22Rv1 (cell line): ENCODE measurements at regions not wholly inside any gene's neighbourhood (a gene's known extent, or its start where the extent isn't known, plus 50 kb on each side); places are given as distances from the start of the nearest gene placed in this dataset.
"Not testable (repeated sequence)": the region's sequence is repeated elsewhere in the genome, so short reads cannot be mapped to it uniquely, and the experiment has no call there.

Source experiments
- H3K27ac ChIP-seq: fragments of 450-650 bp; 2 replicates; pipeline ENCODE4 v1.5.1; 2017
- ZFX ChIP-seq: fragments of 450-650 bp; IDR thresholded peaks from 2 replicates; pipeline ENCODE4 v1.6.1; 2017; ENCODE audit warnings: antibody characterized with exemption, borderline replicate concordance
- TF ChIP-seq, protein P1 (sequence below): fragments of 450-650 bp; IDR thresholded peaks from 2 replicates; pipeline ENCODE4 v1.5.1; 2017; ENCODE audit warnings: mild to moderate bottlenecking

DNA sequence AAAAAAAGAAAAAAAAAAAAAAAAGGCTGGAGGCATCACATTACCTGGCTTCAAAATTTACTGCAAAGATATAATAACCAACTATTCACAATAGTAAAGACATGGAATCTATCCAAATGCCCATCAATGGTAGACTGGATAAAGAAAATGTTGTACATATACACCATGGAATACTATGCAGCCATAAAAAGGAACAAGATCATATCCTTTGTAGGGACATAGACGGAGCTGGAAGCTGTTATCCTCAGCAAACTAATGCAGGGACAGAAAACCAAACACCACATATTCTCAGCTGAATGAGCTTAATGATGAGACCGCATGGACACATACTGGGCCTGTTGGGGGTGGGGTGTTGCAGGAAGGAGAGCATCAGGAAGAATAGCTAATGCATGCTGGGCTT lies 330.5 kb downstream of the SRGAP2C start:
- no peak overlapping the region for H3K27ac ChIP-seq
- no peak for TF ChIP-seq ZFX
- TF ChIP-seq, protein P1, sequence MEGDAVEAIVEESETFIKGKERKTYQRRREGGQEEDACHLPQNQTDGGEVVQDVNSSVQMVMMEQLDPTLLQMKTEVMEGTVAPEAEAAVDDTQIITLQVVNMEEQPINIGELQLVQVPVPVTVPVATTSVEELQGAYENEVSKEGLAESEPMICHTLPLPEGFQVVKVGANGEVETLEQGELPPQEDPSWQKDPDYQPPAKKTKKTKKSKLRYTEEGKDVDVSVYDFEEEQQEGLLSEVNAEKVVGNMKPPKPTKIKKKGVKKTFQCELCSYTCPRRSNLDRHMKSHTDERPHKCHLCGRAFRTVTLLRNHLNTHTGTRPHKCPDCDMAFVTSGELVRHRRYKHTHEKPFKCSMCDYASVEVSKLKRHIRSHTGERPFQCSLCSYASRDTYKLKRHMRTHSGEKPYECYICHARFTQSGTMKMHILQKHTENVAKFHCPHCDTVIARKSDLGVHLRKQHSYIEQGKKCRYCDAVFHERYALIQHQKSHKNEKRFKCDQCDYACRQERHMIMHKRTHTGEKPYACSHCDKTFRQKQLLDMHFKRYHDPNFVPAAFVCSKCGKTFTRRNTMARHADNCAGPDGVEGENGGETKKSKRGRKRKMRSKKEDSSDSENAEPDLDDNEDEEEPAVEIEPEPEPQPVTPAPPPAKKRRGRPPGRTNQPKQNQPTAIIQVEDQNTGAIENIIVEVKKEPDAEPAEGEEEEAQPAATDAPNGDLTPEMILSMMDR, result no peak

DNA sequence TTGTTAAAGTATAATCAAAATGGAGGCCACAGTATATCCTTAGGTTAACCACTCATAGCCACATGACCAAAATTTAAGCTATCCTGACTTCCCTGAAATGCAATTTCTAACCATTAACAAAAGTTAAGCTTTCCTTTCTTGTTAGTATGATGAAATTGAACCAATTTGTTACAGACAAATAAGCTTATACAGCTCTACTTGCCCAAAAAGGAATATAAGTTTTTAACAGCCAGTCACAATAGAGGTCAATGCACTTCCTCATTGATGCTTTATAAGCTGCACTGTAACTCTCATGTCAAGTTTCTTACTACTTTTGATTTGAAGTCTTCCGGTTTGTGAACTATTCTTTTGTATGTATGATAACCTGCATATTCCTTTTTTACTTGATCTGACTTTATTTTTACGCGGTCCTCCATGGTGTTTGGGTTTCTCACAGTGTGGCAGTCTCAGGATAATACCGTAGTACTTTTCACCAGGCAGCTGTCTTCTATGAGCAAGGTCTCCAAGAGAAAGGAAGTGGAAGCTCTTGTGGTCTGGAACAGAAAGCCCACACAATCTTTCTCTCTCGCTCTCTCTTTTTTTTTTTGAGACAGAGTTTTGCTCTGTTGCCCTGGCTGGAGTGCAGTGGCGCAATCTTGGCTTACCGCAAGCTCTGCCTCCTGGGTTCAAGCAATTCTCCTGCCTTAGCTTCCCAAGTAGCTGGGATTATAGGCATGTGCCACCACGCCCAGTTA lies 331.6 kb downstream of the SRGAP2C start:
- no peak overlapping the region for H3K27ac ChIP-seq
- TF ChIP-seq, protein P1, result no peak
- TF ChIP-seq ZFX, result no peak

DNA sequence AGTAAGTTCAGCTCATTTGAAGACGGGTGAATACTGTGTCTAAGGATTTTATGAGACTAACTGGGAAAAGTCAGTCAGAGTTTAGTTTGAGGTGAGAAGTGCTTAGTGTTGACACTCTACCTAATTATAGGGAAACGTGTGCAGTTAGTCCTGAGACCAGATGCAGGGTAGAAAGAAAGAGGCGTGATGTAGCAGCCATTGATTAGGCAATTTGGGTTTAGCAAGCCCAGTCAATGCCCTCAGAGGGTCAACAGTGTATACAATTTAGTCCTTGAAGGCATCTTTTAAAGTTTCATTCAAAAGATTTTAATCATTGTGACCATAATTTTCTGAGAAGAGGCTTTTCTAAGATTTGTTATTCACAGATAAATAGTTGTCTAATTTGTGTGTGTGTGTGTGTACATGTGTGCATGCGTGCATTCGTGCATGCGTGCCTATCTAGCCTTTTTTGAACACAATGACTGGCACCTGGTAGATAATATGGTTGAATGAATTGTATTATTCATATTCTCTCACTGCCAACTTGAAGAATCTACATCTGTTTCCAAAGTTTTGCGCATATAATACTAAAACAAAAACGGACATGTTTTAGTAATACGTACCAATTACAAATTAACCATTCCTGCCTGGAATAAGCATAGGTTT lies 332.9 kb downstream of the SRGAP2C start:
- no peak overlapping the region for H3K27ac ChIP-seq
- TF ChIP-seq, protein P1, result no peak
- TF ChIP-seq ZFX, result no peak

DNA sequence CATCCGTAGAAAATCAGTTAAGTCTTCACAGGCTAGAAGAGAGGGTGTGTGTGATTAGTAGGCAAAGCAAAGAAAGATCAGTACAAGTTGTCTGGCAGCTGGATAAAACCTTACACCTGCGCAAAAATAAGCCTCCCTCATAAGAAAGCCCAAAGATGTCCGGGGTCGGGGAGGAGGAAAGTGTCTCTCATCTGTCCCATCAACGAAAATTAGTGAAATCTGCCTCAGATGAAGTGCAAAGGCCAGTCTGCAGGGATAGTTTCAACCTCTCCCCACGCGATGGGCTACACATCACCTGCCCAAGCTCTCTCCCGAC lies 333.9 kb downstream of the SRGAP2C start:
- TF ChIP-seq ZFX, result no peak
- TF ChIP-seq, protein P1, result no peak
- H3K27ac ChIP-seq, result no peak overlapping the region

DNA sequence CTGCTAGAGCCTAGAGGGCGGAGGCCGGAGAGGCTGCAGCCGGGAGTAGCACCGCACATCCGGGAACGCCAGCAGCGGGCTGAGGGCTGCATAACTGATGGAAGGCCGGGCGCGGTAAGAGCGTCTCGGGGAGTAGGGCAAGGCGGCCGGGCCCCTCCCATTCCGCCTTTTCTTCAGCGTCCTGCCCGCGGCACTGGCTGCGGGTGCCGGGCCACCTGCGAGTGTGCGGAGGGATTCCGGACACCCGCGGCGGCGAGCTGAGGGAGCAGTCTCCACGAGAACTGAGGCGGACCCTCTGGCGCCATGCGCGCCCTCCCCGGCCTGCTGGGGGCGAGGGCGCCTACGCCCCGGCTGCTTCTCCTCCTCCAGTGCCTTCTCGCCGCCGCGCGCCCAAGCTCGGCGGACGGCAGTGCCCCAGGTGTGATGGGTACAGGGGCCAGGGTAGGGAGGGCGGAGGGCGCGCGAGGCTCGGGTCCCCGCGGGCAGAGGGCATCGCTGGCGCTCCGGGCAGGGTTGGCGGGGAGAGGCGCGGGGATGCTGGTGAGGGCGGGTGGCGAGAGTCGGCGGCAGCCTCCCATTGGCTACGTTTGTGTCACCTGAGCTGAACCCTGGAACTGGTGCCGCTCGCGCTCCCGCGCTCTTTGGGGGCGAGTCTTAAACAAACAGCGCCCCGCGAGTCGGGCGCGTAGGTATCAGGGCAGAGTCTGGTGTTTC lies 334.4 kb downstream of the SRGAP2C start:
- TF ChIP-seq, protein P1, result no peak
- no peak for TF ChIP-seq ZFX
- no peak overlapping the region for H3K27ac ChIP-seq

DNA sequence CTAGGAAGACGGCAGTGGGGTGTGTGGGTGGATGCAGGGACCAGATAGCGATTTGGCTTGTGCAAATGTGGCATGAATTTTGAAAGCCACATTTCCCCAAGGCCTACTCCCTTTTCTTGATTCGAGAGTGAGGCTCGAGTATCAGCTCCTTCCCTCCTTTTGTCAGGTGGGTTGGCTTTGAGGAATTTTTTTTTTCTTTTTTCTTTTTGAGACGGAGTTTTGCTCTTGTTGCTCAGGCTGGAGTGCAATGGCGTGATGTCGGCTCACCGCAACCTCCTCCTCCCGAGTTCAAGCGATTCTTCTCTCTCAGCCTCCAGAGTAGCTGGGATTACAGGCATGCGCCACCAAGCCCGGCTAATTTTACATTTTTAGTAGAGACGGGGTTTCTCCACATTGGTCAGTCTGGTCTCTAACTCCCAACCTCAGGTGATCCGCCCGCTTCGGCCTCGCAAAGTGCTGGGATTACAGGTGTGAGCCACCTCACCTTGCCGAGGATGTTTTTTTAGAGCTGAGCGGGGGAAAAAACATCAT lies 335.0 kb downstream of the SRGAP2C start:
- not testable (repeated sequence) for H3K27ac ChIP-seq

DNA sequence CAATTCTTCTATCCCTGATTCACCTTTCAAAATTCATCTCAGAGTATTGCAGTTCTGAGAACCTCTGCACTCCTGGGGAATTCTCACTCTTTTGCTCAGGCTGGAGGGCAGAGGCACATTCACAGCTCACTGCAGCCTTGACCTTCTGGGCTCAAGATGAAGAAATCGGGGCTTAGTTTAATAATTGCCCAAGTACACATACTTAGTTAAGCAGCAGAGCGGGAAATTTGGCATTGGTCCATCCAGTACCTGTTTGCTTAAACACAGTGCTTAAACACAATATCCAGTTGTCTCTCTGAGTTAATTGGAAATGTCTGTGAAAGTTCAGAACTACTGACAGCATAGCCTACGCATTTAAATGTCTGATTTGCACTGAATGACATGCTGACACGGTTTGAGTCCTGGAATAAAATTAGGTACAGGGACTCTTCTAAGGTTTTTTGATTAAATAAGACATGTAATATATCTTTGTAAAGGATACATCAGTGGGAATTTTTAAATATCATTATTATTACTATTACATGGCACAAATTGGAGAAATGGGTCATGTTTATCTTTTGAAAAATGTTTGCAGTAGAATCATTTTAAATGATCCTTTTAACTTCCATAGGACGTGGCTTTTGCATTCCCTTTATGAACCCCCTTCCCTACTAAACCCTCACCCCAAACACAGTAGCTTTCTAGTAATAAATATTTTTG lies 337.4 kb downstream of the SRGAP2C start:
- TF ChIP-seq ZFX, result no peak
- TF ChIP-seq, protein P1, result no peak
- no peak overlapping the region for H3K27ac ChIP-seq

DNA sequence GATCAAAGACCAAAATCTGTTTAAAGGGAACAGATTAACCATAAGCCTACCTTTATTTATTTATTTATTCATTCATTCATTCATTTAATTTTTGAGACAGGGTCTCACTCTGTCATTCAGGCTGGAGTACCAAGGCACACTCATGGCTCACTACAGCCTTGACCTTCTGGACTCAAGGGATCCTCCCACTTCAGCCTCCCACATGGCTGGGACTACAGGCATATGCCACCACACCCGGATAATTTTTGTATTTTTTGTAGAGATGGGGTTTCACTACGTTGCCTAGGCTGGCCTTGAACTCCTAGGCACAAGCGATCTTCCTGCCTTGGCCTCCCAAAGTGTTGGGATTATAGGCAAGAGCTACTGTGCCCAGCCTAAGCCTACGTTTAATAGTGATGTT lies 338.3 kb downstream of the SRGAP2C start:
- not testable (repeated sequence) for H3K27ac ChIP-seq
